ENCODE measurements at regions not wholly inside any gene's neighbourhood (a gene's known extent, or its start where the extent isn't known, plus 50 kb on each side); places are given as distances from the start of the nearest gene placed in this dataset.

DNA sequence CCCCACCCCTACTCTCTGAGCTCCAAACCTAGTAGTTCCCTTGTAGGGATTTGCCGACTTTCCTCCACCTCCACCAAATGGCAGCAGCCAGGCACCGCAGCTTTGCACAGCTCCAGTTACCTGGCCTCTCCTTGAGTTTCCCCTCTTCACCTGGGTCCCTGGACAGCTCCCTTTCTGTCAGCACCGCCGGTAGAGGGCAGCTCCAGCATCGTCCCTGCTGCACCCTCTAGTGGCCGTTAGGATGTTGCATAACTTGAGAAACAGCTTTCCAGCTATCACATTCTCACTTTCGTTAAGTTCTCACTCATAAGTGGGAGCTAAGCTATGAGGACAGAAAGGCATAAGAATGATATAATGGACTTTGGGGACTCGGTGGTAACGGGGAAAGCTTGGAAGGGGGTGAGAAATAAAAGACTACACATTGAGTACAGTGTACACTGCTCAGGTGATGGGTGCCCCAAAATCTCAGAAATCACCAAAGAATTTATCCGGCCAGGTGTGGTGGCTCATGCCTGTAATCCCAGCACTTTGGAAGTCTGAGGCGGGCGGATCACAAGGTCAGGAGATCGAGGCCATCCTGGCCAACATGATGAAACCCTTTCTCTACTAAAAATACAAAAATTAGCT is 60.4 kb upstream of the OLFM4 start:
- Histone ChIP-seq H3K27me3 (ENCODE audit: control insufficient read depth in 3 of 3, insufficient read depth in 3 of 3, low read length in 2 of 3) (peaks cover 0 to 15% (median 0%) of the 10 kb centered on the region in 3 donors), H3K9me3 (ENCODE audit: control insufficient read depth in 4 of 4, insufficient read depth in 3 of 4, low read length in 3 of 4) (no peaks in the 10 kb centered on the region), H3K36me3 (ENCODE audit: control insufficient read depth in 4 of 4, insufficient read depth in 4 of 4, low read length in 4 of 4) (no peaks in the 10 kb centered on the region), H3K27ac (ENCODE audit: low read depth in 1 of 2, low read length in 1 of 2) (no peak overlapping the region), H3K4me1 (ENCODE audit: control insufficient read depth in 5 of 5, insufficient read depth in 5 of 5, low read length in 5 of 5) (no peaks in the 10 kb centered on the region), H3K4me3 (no peak overlapping the region), H3K9ac (ENCODE audit: insufficient read depth in 1 of 2, low read length in 2 of 2) (no peak overlapping the region)
- TF ChIP-seq, protein P1, sequence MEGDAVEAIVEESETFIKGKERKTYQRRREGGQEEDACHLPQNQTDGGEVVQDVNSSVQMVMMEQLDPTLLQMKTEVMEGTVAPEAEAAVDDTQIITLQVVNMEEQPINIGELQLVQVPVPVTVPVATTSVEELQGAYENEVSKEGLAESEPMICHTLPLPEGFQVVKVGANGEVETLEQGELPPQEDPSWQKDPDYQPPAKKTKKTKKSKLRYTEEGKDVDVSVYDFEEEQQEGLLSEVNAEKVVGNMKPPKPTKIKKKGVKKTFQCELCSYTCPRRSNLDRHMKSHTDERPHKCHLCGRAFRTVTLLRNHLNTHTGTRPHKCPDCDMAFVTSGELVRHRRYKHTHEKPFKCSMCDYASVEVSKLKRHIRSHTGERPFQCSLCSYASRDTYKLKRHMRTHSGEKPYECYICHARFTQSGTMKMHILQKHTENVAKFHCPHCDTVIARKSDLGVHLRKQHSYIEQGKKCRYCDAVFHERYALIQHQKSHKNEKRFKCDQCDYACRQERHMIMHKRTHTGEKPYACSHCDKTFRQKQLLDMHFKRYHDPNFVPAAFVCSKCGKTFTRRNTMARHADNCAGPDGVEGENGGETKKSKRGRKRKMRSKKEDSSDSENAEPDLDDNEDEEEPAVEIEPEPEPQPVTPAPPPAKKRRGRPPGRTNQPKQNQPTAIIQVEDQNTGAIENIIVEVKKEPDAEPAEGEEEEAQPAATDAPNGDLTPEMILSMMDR (IDR thresholded peaks at IDR 0.05; ENCODE audit: control extremely low read depth, extremely low read depth), result peak; percentile 92
- ATAC-seq (ENCODE audit: insufficient read depth, low FRiP score) (peak; percentile 89), DNase-seq (peak; percentile 64 to 84 (median 79))
- WGBS, 2 donors, result 22 to 26% methylated on average over 12 to 13 of the region's 13 CpGs

DNA sequence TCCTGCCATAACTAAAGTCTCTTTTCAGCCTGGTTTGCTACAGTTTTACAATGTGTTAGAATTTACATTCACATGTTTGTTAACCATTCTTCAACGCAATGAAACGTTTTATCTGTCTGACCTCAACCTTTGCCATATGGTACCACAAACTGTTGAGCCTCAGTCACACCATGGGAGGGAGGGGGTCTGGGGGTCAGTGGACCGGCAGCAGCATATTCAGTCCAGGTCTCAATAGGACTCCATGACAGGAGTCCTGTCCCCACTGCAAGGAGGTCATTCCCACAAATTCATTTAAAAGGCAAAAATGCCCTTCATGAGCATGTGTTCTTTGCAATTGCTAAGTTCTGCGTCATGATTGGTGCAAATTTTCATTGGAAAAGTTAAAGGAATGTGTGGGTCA is 66.6 kb upstream of the OLFM4 start:
- TF ChIP-seq, protein P1 (IDR thresholded peaks at IDR 0.05; ENCODE audit: control extremely low read depth, extremely low read depth), result no peak
- H3K27ac ChIP-seq (ENCODE audit: low read depth in 1 of 2, low read length in 1 of 2), result no peak overlapping the region

DNA sequence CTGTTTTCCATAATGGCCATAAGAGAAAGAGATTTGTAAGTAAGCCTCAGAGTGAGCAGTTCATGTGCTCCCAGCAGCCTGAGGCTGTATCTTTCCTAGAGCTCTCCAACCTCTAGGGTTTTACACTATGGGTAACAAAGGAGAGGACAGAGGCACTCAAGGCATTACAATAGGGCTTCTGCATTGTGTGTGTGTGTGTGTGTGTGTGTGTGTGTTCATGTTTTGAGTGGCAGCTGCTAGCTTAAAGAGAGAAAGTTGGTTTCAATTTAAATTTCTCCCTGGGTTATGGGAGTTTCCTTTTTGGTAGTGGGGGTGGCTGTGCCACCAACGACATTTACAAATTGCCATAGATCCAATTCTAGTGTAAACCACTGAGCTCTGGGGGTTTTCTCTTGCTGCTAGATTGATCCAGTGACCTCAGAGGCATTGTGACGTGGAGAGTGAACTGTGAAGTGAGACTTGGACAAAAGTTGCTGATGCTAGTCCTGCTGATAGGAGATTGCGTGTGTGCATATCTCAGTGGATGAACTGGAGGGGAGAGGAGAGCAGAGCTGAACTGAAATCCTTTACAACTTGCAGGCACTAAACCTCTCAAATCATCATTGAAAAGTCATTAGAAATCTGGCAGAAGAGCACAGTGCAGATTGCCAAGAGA is 67.2 kb upstream of the OLFM4 start:
- TF ChIP-seq, protein P1 (IDR thresholded peaks at IDR 0.05; ENCODE audit: control extremely low read depth, extremely low read depth), result no peak
- Histone ChIP-seq H3K9me3 (ENCODE audit: control insufficient read depth in 4 of 4, insufficient read depth in 3 of 4, low read length in 3 of 4) (no peaks in the 10 kb centered on the region), H3K4me3 (no peak overlapping the region), H3K27ac (ENCODE audit: low read depth in 1 of 2, low read length in 1 of 2) (no peak overlapping the region), H3K27me3 (ENCODE audit: control insufficient read depth in 3 of 3, insufficient read depth in 3 of 3, low read length in 2 of 3) (no peaks in the 10 kb centered on the region), H3K36me3 (ENCODE audit: control insufficient read depth in 4 of 4, insufficient read depth in 4 of 4, low read length in 4 of 4) (no peaks in the 10 kb centered on the region), H3K4me1 (ENCODE audit: control insufficient read depth in 5 of 5, insufficient read depth in 5 of 5, low read length in 5 of 5) (no peaks in the 10 kb centered on the region), H3K9ac (ENCODE audit: insufficient read depth in 1 of 2, low read length in 2 of 2) (no peak overlapping the region)
- 45 to 54% methylated on average over 3 of the region's 3 CpGs for WGBS, 2 donors
- DNase-seq (no peak), ATAC-seq (ENCODE audit: insufficient read depth, low FRiP score) (no peak)

More for the DNA sequence above, 66.6 kb upstream of the OLFM4 start:
- no peak for ATAC-seq (ENCODE audit: insufficient read depth, low FRiP score)
- no peaks in the 10 kb centered on the region for H3K4me1 ChIP-seq (ENCODE audit: control insufficient read depth in 5 of 5, insufficient read depth in 5 of 5, low read length in 5 of 5)
- no peak for DNase-seq
- H3K27me3 ChIP-seq (ENCODE audit: control insufficient read depth in 3 of 3, insufficient read depth in 3 of 3, low read length in 2 of 3), result no peaks in the 10 kb centered on the region
- no peak overlapping the region for H3K9ac ChIP-seq (ENCODE audit: insufficient read depth in 1 of 2, low read length in 2 of 2)
- 40 to 51% methylated on average over 4 of the region's 4 CpGs for WGBS, 2 donors
- H3K9me3 ChIP-seq (ENCODE audit: control insufficient read depth in 4 of 4, insufficient read depth in 3 of 4, low read length in 3 of 4), result no peaks in the 10 kb centered on the region
- no peak overlapping the region for H3K4me3 ChIP-seq
- no peaks in the 10 kb centered on the region for H3K36me3 ChIP-seq (ENCODE audit: control insufficient read depth in 4 of 4, insufficient read depth in 4 of 4, low read length in 4 of 4)
